Testis (tissue), 2 donors: ENCODE measurements at regions not wholly inside any gene's neighbourhood (a gene's known extent, or its start where the extent isn't known, plus 50 kb on each side); places are given as distances from the start of the nearest gene placed in this dataset.

ENCODE experiments used
- DNase-seq: peaks from one replicate; pipeline ENCODE4 v3.0.0-alpha.2; 2019
- H3K27ac ChIP-seq, 2 donors: fragments of 200-600 bp; sonication (generic); one replicate each; pipeline ENCODE4 v1.5.1; 2019
- H3K27me3 ChIP-seq: fragments of 200-600 bp; sonication (generic); one replicate; pipeline ENCODE4 v1.5.1; 2019
- H3K36me3 ChIP-seq: fragments of 200-600 bp; sonication (generic); one replicate; pipeline ENCODE4 v1.5.1; 2017; ENCODE audit warnings: low read depth; ENCODE audit errors: missing control alignments
- H3K4me1 ChIP-seq: fragments of 200-600 bp; sonication (generic); one replicate; pipeline ENCODE4 v1.5.1; 2019
- H3K4me3 ChIP-seq, 2 donors: fragments of 200-600 bp; sonication (generic); one replicate each; pipeline ENCODE4 v1.5.1; 2017 to 2019
- H3K9me3 ChIP-seq: fragments of 200-600 bp; sonication (generic); one replicate; pipeline ENCODE4 v1.5.1; 2017
- POLR2A ChIP-seq: fragments of 450-650 bp; IDR thresholded peaks from one replicate; pipeline ENCODE4 v1.6.1; 2017; ENCODE audit warnings: antibody characterized with exemption, mild to moderate bottlenecking, moderate library complexity
- WGBS, 2 donors: methylation state at CpG; one replicate each; pipeline ENCODE4 v1.1.5; 2018; 5-methylcytosine and 5-hydroxymethylcytosine counted together
- intact Hi-C: fragments of 100-400 bp; cut with DNase I; formaldehyde crosslinking; loops from one replicate; pipeline ENCODE4 v1.15.1; 2023; ENCODE audit warnings: low total_unique reads
- TF ChIP-seq, protein P1 (sequence below), 3 experiments: fragments of 450-650 bp in 2 of 3; fragments of 200-600 bp in 1 of 3; sonication (generic) in 1 of 3; IDR thresholded peaks; one replicate each; pipeline ENCODE4 v1.5.1; 2016 to 2019; ENCODE audit warnings: antibody characterized with exemption in 3 of 3, mild to moderate bottlenecking in 2 of 3, moderate library complexity in 1 of 3

GRCh38 chr15:97600190-97600589 is 360.3 kb upstream of the ARRDC4 start:
- no peaks in the 10 kb centered on the region for H3K9me3 ChIP-seq
- intact Hi-C loops, result no loop called here
- TF ChIP-seq POLR2A, result no peak
- TF ChIP-seq, protein P1, sequence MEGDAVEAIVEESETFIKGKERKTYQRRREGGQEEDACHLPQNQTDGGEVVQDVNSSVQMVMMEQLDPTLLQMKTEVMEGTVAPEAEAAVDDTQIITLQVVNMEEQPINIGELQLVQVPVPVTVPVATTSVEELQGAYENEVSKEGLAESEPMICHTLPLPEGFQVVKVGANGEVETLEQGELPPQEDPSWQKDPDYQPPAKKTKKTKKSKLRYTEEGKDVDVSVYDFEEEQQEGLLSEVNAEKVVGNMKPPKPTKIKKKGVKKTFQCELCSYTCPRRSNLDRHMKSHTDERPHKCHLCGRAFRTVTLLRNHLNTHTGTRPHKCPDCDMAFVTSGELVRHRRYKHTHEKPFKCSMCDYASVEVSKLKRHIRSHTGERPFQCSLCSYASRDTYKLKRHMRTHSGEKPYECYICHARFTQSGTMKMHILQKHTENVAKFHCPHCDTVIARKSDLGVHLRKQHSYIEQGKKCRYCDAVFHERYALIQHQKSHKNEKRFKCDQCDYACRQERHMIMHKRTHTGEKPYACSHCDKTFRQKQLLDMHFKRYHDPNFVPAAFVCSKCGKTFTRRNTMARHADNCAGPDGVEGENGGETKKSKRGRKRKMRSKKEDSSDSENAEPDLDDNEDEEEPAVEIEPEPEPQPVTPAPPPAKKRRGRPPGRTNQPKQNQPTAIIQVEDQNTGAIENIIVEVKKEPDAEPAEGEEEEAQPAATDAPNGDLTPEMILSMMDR (IDR thresholded peaks at IDR 0.05), result no peak
- DNase-seq, result no peak
- H3K36me3 ChIP-seq, result no peaks in the 10 kb centered on the region
- H3K4me3 ChIP-seq, result no peak overlapping the region
- no peak overlapping the region for H3K27ac ChIP-seq
- H3K27me3 ChIP-seq, result no peaks in the 10 kb centered on the region
- no peaks in the 10 kb centered on the region for H3K4me1 ChIP-seq
- 78 to 84% methylated on average over 5 of the region's 5 CpGs for WGBS, 2 donors

DNA sequence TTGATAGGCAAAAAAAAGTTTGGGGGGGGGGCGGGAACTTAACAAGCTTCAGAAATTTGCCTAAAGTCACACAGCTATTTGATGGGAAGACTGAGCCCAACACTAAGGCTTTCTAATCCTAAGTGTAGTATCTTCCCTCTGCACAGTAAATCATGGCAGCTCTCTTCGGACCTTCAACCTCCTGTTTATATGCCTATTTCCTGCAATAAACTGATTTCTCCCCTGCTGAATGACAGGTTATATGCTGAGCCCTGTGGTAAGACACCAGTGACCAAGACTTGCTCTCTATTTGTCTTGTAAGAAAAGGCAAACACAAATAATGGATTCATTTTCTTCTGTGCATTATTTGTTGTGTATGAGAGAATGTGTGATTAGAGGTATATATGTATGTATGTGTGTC is 355.8 kb upstream of the ARRDC4 start:
- no peak for TF ChIP-seq POLR2A
- TF ChIP-seq, protein P1 (IDR thresholded peaks at IDR 0.05), result no peak
- H3K9me3 ChIP-seq, result no peaks in the 10 kb centered on the region
- H3K27ac ChIP-seq, result no peak overlapping the region
- 41 to 58% methylated on average over 2 of the region's 2 CpGs for WGBS, 2 donors
- intact Hi-C loops, result no loop called here
- H3K36me3 ChIP-seq, result no peaks in the 10 kb centered on the region
- no peak for DNase-seq
- no peaks in the 10 kb centered on the region for H3K27me3 ChIP-seq
- no peaks in the 10 kb centered on the region for H3K4me1 ChIP-seq
- no peak overlapping the region for H3K4me3 ChIP-seq

GRCh38 chr15:97615114-97615513 is 345.4 kb upstream of the ARRDC4 start:
- DNase-seq, result no peak
- TF ChIP-seq, protein P1 (IDR thresholded peaks at IDR 0.05), result no peak
- TF ChIP-seq POLR2A, result no peak
- Histone ChIP-seq H3K4me3 (no peak overlapping the region), H3K36me3 (no peaks in the 10 kb centered on the region), H3K27ac (no peak overlapping the region), H3K9me3 (no peaks in the 10 kb centered on the region), H3K4me1 (no peaks in the 10 kb centered on the region), H3K27me3 (no peaks in the 10 kb centered on the region)
- intact Hi-C loops, result no loop called here
- WGBS, 2 donors, result 77 to 97% methylated on average over 1 of the region's 1 CpG

GRCh38 chr15:97623091-97623661 is 337.3 kb upstream of the ARRDC4 start:
- no peak for TF ChIP-seq POLR2A
- TF ChIP-seq, protein P1 (IDR thresholded peaks at IDR 0.05), result no peak
- DNase-seq, result no peak
- whole genome bisulfite sequencing, 2 donors, result 70 to 72% methylated on average over 3 of the region's 3 CpGs
- Histone ChIP-seq H3K4me3 (no peak overlapping the region), H3K27ac (no peak overlapping the region), H3K27me3 (no peaks in the 10 kb centered on the region), H3K4me1 (no peaks in the 10 kb centered on the region), H3K9me3 (no peaks in the 10 kb centered on the region), H3K36me3 (no peaks in the 10 kb centered on the region)
- intact Hi-C loops, result no loop called here

- 67 to 70% methylated on average over 1 of the region's 1 CpG for WGBS, 2 donors
- intact Hi-C loops, result no loop called here
- Histone ChIP-seq H3K36me3 (no peaks in the 10 kb centered on the region), H3K27me3 (no peaks in the 10 kb centered on the region), H3K9me3 (no peaks in the 10 kb centered on the region), H3K4me3 (no peak overlapping the region), H3K4me1 (no peaks in the 10 kb centered on the region), H3K27ac (no peak overlapping the region)
- DNase-seq, result no peak
- TF ChIP-seq, protein P1 (IDR thresholded peaks at IDR 0.05), result no peak
- TF ChIP-seq POLR2A, result no peak
Measured at GRCh38 chr15:97627634-97628033, 332.9 kb upstream of the ARRDC4 start.
